ENCODE measurements at regions not wholly inside any gene's neighbourhood (a gene's known extent, or its start where the extent isn't known, plus 50 kb on each side); places are given as distances from the start of the nearest gene placed in this dataset.

DNA sequence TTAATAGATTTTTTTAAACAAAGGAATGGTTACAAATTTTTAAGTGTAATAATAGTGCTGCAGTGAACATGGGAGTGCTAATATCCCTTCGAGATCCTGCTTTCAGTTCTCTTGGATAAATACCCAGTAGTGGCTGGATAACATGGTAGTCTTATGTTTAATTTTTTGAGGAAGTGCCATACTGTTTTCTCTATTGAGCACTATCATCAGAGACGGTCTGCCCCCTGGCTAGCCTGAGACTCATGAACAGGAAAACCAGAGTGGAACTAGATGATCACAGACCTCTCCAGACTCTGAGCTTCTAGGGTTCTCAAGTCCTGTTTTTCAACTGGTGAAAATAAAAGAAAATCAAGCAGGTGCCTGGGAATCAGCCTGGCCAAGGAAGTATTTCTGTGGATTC is 97.3 kb upstream of the MARK1 start:
- peaks cover 5% of the 10 kb centered on the region for H3K4me1 Mint-ChIP-seq (ENCODE audit: low read depth)
- TF ChIP-seq, protein P1, sequence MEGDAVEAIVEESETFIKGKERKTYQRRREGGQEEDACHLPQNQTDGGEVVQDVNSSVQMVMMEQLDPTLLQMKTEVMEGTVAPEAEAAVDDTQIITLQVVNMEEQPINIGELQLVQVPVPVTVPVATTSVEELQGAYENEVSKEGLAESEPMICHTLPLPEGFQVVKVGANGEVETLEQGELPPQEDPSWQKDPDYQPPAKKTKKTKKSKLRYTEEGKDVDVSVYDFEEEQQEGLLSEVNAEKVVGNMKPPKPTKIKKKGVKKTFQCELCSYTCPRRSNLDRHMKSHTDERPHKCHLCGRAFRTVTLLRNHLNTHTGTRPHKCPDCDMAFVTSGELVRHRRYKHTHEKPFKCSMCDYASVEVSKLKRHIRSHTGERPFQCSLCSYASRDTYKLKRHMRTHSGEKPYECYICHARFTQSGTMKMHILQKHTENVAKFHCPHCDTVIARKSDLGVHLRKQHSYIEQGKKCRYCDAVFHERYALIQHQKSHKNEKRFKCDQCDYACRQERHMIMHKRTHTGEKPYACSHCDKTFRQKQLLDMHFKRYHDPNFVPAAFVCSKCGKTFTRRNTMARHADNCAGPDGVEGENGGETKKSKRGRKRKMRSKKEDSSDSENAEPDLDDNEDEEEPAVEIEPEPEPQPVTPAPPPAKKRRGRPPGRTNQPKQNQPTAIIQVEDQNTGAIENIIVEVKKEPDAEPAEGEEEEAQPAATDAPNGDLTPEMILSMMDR (IDR thresholded peaks at IDR 0.05; ENCODE audit: unreplicated experiment): no peak
- no peaks in the 10 kb centered on the region for H3K9me3 Mint-ChIP-seq (ENCODE audit: low read depth)
- no peak overlapping the region for H3K27ac Mint-ChIP-seq
- DNase-seq (ENCODE audit: low spot score, unreplicated experiment): no peak
- no peaks in the 10 kb centered on the region for H3K27me3 Mint-ChIP-seq
- H3K36me3 Mint-ChIP-seq (ENCODE audit: insufficient read depth): no peaks in the 10 kb centered on the region
- H3K4me3 Mint-ChIP-seq (ENCODE audit: low read depth): no peak overlapping the region

DNA sequence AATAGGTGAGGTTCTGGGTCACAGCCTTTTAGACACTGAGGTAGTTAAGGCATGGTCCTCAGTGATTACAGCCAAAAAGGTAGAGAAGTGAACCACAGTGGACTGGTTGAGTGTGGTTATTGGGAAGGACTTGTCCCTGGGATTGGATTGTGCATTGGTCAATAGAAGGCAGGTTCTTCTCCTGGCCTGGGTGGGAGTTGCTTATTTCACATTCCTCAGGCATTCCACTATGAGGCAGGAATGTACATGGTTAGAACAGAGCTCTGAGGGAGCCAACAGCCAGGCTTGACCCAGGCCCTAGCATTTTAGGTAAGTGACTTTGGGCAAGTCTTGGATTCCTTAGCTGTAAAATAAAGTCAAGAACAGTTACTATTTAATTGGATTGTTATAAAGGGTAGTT is 97.9 kb upstream of the MARK1 start:
- H3K27ac Mint-ChIP-seq: peak overlapping the region; percentile 29
- no peaks in the 10 kb centered on the region for H3K36me3 Mint-ChIP-seq (ENCODE audit: insufficient read depth)

DNA sequence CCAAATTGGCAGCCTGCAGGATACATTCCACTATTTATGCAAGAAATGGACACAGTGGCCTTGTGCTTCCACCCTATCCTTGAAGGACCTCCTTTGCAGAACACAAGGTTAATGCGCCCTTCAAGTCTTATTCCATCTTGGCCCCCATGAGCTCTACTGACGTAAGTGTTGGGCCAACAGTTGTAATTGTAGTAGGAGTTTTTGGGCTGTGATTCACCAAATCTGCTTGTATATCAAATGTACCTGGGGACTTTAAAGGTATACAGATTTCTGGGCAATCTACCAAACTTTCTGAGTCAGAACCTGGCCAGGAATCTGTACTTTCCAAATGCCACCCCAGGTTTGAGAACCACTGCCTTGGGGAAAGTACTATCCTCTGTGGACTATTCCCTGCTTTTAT is 100.9 kb upstream of the MARK1 start:
- Mint-ChIP-seq H3K9me3 (ENCODE audit: low read depth) (no peaks in the 10 kb centered on the region), H3K4me3 (ENCODE audit: low read depth) (no peak overlapping the region), H3K27ac (no peak overlapping the region), H3K4me1 (ENCODE audit: low read depth) (peaks cover 5% of the 10 kb centered on the region), H3K27me3 (no peaks in the 10 kb centered on the region), H3K36me3 (ENCODE audit: insufficient read depth) (no peaks in the 10 kb centered on the region)
- TF ChIP-seq, protein P1 (IDR thresholded peaks at IDR 0.05; ENCODE audit: unreplicated experiment): no peak
- no peak for DNase-seq (ENCODE audit: low spot score, unreplicated experiment)

More for the DNA sequence above, 97.9 kb upstream of the MARK1 start:
- no peak for DNase-seq (ENCODE audit: low spot score, unreplicated experiment)
- no peak overlapping the region for H3K4me3 Mint-ChIP-seq (ENCODE audit: low read depth)
- H3K4me1 Mint-ChIP-seq (ENCODE audit: low read depth): peaks cover 5% of the 10 kb centered on the region
- H3K27me3 Mint-ChIP-seq: no peaks in the 10 kb centered on the region
- TF ChIP-seq, protein P1 (IDR thresholded peaks at IDR 0.05; ENCODE audit: unreplicated experiment): no peak
- no peaks in the 10 kb centered on the region for H3K9me3 Mint-ChIP-seq (ENCODE audit: low read depth)

DNA sequence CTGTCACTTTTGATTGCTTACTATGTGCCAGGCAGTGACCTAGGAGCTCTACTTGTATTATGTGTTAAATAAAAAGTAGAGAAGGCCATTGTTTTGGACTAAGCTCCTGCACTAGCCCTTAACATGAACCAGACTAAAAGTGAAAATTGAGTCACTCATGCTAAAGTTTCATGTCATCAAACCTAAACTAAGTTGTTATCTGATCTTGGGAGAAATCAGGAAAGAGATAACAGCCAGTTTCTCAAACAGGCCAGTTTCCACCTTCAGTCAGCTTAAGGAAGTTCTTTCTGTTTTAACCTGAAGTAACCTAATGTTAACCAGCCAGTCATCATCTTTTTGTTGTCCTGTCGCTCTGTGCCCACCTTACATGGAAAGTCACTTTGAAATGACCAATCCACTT is 102.1 kb upstream of the MARK1 start:
- peaks cover 3% of the 10 kb centered on the region for H3K27me3 Mint-ChIP-seq
- no peak overlapping the region for H3K4me3 Mint-ChIP-seq (ENCODE audit: low read depth)
- no peaks in the 10 kb centered on the region for H3K36me3 Mint-ChIP-seq (ENCODE audit: insufficient read depth)
- peaks cover 5% of the 10 kb centered on the region for H3K4me1 Mint-ChIP-seq (ENCODE audit: low read depth)
- TF ChIP-seq, protein P1 (IDR thresholded peaks at IDR 0.05; ENCODE audit: unreplicated experiment): no peak
- H3K9me3 Mint-ChIP-seq (ENCODE audit: low read depth): no peaks in the 10 kb centered on the region
- H3K27ac Mint-ChIP-seq: no peak overlapping the region
- no peak for DNase-seq (ENCODE audit: low spot score, unreplicated experiment)

DNA sequence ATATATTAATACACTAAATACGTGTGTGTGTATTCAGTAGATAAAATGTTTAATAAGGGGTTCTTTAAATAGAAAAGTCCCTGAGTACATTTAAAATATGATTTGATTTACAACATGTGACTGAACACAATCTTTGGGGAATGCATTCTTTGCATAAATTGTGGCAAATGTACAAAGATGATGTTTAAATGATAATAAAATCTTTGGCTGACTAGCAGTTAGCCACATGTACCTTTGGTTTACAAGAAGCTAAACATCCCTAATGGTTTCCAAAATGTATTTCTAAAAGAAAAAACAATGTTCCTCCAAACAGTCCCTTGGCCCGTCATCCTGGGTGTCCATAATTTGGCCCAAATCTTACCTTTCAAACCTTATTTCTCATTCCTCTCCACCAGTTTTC is 106.4 kb upstream of the MARK1 start:
- TF ChIP-seq, protein P1 (IDR thresholded peaks at IDR 0.05; ENCODE audit: unreplicated experiment): no peak
- H3K4me3 Mint-ChIP-seq (ENCODE audit: low read depth): no peak overlapping the region

More for the DNA sequence above, 106.4 kb upstream of the MARK1 start:
- Mint-ChIP-seq H3K4me1 (ENCODE audit: low read depth) (no peaks in the 10 kb centered on the region), H3K36me3 (ENCODE audit: insufficient read depth) (no peaks in the 10 kb centered on the region), H3K9me3 (ENCODE audit: low read depth) (no peaks in the 10 kb centered on the region), H3K27me3 (peaks cover 4% of the 10 kb centered on the region), H3K27ac (no peak overlapping the region)
- DNase-seq (ENCODE audit: low spot score, unreplicated experiment): no peak
